GM19328 (cell line): ENCODE measurements at regions not wholly inside any gene's neighbourhood (a gene's known extent, or its start where the extent isn't known, plus 50 kb on each side); places are given as distances from the start of the nearest gene placed in this dataset.

Source experiments
- ATAC-seq: cut with Tn5 transposase; IDR thresholded peaks from one replicate; pipeline ENCODE4 v1.9.1; 2021; ENCODE audit warnings: mild to moderate bottlenecking, moderate library complexity; ENCODE audit not compliant: unreplicated experiment

DNA sequence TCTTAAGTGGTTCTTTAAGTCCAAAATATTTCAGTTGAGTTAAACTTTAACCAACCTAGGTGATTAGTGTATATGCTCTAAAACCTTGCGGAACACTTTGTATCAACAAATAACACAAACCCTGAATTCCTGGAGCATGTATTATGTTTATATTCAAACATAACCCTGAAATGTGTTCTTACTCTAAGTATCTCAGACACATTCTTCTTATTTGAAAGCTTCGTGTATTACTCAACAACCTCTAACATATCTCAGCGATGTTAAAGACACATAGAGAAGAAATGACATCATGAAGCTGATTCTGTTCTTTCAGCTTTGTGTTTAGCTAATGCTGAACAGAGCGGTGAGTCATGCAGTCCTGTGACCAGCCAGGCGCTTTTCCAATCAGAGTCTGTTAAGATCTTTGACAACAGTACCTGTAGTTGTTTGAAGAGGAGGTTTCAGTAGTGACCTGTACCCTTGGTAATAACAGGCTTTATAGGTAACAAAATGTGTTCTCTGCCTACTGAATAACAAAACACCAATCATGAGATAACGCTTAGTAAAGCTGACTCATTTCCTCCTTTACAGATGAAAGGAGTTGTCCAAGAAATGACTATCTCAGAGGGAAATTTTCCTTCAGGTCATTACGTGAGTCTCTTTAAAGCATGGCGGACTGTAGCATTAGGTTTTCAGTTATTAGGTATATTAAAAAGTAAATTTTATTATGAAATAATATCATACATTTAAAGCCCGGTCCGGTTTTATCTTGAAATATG is 67.3 kb upstream of the KLF6 start:
- peak; percentile 75 for ATAC-seq

DNA sequence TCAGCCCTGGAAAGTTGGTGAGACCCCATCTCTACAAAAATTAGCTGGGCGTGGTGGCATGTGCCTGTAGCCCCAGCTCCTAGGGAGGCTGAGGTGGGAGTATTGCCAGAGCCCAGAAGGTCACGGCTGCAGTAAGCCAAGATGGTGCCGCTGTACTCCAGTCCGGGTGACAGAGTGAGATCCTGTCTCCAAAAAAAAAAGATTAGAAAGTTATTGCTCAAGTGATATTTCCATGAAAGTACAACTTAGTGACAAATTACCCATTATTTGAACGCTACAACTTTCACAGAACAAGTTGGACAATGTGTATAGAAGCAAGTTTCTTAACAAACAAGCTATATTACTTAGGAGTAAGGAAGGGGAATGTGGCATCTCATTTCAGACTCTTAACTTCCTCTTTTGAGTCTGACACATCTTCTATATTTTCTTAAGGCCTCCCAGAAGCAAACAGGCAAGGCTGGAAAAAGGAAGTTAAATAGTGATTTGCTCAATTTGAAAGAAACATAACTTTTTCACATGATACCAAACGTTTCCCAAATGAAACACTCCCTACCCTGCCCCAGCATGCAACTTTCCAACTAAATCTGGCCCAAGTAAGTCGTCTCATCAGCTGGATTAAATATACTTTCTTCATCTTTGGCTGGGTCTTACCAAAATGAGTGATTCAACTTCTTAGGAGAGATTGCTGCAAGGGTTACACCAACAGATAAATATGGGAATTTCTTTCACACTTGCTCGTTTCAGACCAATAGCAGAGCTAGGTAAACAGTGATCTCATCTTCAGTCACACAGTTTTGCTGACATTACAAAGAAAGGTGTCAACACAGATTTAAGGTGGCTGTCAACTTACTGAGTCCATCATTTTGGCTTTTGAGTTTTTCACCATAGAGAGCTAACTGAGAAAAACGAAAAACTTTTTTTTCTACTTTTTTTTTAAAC is 66.3 kb upstream of the KLF6 start:
- no peak for ATAC-seq

DNA sequence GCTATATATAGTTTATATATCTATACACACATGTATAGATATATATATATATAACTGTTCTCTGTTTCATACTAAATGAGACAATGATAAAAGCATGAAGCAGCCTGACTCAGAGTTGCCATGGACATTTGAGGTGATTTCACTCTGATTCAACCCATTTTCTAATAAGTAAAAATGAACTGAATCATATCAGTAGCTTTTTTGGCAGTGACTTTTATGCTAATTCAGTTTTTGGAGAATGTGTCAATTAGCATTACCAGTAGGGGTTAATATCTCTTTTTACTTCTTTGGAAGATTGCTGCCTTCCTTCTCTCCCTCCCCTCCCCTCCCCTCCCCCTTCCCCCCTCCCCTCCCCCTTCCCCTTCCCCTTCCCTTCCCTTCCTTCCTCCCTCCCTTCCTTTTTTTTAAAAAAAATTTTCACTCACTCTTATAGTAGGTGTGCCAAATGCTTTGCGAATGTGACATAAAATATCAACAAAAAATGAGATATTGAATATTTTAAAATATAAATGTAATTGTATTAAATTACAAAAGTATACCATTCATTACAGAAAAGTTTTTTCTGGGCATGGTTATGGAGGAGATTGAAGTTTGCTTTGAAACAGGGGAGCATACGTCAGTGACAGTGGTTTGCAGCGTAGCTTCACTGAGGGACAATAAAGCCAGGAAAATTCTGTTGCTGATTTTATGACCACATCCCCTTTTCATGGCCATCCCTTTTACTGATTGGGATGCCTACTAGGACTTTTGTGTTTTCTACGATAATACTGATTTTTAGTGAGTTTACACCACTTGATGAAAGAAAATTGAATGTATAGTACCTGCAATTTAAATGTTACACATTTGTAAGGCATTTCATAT is 64.0 kb upstream of the KLF6 start:
- no peak for ATAC-seq

DNA sequence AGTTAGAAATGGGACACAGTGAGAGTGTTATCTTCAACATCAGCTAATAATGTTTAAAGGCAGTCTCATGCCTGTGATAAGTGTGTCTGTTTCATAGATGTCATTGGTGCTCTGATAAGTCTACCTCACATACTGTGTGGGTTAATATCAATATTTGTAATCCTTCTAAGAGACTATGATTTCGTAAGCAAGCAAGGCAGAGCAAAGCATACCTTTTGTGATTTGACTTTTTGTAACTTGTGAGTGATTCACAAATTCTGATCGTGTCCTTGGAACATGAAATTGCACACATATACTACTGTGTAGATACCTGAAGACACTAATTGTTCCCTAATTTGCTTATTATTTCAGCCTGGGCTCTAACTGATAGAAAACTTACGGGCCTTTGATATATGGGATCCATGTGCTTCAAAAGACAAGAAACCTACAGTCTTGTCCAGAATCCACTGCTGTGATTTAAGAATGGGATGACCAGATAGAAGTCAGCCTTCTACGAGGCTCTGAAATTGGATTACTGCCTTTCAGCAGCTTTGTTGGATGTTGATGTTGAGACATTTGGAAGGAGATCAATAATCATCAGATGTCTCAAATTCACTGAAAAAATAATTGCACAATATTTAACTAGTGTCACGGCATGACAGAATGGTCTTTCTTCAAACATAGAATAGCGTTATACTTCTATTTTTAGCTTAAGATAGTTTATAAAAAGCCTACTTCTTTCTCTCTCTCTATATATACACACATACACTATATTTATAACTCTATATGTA is 63.2 kb upstream of the KLF6 start:
- no peak for ATAC-seq

DNA sequence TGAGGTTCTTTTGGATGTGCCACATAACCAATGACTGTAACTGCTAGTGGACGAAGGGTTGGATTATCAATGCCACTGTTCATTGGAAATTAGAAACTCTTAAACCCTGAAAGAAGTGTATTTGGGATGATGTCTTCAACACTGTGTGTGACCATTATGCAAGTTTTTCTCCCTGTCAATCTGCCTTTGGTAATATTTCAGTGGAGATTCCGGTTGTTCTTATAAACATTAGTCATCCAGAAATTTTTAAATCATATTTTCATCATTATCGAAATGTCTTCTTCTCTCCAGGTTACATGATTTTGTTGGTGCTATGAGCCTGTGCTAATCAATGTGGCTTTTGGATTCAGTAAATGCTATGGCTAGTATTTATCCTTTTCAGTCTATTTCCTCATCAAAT is 61.7 kb upstream of the KLF6 start:
- no peak for ATAC-seq

DNA sequence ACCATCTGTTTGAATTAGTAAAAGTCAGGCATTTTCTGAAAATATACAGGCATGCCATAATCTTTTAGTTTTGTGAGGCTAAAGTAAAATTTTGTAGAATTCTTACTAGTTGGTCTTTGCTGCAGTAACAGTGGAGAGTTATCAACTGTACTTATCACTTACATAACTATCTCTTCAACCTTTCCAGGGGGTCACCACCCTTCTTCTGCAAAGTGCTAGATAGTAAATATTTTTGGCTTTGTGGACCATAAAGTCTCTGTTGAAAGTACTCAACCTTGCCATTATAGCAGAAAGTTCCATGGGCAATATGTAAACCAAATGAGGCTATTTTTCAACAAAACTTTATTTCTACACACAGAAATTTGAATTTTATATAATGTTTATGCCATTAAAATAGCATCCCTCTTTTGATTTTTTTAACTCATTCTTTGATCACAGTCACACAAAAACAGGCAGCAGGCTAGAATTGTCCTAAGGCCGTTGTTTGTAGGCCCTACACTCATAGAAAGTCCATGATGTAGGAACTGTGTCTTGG is 59.5 kb upstream of the KLF6 start:
- no peak for ATAC-seq

DNA sequence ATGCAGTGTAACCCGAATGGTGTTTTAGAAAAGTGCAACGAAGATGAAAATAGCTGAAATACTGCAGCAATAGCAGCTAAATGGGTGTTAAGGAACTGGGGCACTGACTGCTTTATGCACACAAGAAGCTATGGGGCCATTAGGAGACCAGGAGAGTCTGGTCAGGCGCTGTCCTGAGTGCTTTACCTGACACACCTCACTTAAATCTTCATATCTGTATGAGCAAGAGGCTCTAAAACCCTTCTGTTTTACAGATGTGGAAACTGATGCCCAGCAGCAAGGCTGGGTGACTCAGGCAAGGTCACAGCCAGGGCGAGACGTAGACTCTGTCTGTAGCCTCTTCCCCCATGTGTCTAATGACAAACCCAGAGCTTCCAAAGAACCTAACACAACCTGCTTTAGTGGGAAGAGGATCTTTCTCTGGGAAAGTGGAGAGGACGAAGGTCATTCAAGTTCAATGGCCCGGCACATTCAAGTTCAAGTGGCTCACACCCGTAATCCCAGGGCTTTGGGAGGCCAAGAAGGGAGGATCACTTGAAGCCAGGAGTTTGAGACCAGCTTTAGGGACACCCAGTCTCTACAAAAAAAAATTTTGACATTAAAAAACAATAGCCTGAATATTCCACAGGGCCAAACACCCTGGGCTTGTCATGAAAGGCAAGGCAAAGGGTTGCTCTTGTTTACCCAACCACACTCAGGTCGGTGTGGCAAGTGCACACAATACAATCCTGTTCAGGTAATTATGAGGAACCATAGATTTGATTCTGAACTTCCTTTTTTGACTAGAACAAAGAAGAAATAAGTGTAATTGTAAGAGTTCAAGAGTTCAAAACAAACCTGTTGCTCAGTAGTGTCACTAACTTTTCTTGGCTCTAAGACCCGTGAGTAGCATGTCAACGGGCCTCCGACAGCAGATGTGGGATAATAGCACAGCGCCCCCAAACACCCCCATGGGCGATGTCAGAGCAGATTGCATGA is 53.7 kb upstream of the KLF6 start:
- no peak for ATAC-seq

DNA sequence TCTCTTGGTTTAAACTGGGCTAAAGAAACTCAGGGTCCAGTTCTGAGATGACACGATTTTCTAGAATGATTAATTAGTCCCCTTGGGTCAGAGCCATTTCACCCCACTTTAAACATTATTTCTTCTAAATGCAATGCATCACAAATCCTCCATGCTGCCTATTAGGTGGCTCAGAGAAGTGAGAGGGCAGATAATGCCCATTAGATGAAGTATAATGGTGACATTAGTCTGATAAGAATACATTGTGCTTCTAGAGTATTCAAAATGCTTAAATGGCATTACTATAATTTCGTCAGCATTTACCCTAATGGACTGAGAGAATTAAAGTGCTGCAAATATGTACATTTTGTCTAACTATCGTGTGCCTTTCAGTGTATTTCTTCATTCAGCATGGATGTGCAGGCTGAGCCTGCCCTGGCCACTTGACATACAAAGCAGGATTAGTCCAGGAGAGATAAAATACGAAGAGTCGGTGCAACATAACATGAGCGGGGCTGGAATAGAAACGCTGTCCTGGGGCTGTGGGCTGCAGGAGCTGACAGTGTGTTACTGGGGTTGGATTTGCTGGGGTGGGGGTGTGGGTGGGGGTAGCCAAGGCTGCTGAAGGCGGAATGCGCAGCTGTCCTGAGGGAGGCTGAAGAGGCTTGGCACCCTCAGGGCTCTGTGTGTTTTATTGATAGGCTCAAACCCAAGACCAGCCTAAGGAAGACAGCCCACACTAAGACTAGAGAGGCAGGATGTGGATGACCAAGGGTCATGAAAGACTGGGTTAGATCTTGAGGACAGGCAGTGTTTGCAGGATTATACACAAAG is 52.8 kb upstream of the KLF6 start:
- no peak for ATAC-seq

DNA sequence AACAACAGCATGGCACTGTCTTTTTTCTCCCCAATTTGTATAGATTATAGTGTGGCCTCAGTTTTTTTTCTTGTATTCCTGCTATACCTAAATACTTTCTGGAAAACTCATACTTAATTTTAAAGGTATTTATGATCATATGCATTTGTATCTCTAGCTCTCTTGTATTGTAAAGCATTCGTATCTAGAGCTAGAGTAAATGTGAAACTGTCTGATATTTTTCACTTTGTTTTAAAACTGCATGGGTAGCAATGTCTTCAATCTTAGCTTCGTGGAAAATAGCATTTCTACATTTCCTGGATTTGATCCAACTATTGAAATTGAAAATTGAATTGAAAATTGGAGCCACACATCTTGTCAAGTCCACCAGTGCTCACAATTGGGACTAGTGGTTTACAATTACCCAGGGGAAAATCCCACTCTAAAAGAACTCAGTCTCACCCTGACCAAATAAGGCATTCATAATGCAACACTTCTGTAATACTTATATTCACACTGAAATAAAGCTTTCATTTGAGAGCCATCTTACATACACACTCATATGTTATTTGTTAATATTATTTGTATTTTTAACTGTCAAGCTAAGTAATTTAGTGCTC is 51.3 kb upstream of the KLF6 start:
- no peak for ATAC-seq

DNA sequence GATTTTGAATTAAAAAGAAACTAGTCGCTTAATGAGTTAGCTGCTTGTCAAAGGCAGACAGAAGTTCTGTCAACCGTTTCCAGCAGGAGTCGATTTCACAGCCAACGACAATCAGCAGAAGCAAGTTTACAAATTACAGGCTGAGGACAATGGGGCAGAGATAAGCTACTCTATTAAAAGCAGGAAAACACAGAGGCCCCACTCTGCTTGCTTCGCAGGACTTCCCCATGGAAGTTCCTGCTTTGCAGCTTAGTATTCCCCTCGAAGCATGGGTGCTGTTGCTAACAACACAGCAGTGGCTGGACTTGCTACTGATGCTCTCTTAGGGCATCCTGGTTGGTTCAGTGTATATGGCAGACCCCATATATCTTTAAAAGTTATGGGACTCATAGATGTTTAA is 50.8 kb upstream of the KLF6 start:
- ATAC-seq, result no peak

DNA sequence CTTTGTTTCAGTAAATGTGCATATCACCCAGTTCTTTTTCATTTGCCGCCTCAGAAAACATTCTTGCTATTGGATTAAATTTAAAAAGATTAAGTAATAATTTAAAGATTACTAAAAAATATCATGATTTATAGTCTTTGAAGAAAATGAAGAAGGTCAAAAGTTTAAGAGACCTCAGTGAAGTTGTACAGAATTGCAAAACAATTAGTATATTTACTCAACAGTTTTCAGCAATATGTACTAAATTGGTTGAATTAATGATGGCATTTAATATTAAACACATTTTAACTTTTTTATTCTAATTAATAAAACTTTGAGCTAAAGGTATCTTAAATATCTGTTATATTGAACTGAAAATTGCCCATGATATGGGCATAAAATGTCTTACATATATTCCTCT is 49.9 kb upstream of the KLF6 start:
- ATAC-seq, result no peak
